NB4 (cell line): ENCODE measurements at regions not wholly inside any gene's neighbourhood (a gene's known extent, or its start where the extent isn't known, plus 50 kb on each side); places are given as distances from the start of the nearest gene placed in this dataset.

ENCODE experiments used
- MYC ChIP-seq: IDR thresholded peaks from 2 replicates; pipeline ENCODE4 v1.6.1; 2011; ENCODE audit warnings: low read depth, low read length
- POLR2A ChIP-seq: IDR thresholded peaks from 2 replicates; pipeline ENCODE4 v1.6.1; 2011; ENCODE audit warnings: mild to moderate bottlenecking; ENCODE audit not compliant: insufficient read length; ENCODE audit errors: extremely low read depth
- TF ChIP-seq, protein P1 (sequence below): IDR thresholded peaks from one replicate; pipeline ENCODE4 v1.5.1; 2012; ENCODE audit warnings: low read depth, low read length
- TF ChIP-seq, protein P2 (sequence below): IDR thresholded peaks from 2 replicates; pipeline ENCODE4 v1.6.1; 2011; ENCODE audit warnings: low read depth, low read length

DNA sequence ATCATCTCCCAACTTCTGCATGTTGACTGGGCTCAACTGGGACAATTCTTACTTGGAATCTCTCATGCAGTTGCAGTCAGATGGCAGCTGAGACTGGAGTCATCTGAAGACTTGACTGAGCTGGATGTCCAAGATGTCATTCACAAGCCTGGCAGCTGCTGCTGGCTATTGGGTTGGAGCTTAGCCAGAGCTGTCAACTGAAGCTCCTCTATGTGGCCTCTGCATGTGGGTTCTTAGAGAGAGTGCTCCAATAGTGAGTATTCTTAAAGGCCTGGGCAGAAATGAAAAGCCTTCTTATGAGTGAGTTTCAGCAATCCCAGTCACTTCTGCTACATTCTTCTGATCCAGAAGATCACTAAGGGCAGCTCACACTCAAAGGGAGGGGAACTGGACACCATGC lies 440.9 kb downstream of the LRIG3 start:
- TF ChIP-seq, protein P1, sequence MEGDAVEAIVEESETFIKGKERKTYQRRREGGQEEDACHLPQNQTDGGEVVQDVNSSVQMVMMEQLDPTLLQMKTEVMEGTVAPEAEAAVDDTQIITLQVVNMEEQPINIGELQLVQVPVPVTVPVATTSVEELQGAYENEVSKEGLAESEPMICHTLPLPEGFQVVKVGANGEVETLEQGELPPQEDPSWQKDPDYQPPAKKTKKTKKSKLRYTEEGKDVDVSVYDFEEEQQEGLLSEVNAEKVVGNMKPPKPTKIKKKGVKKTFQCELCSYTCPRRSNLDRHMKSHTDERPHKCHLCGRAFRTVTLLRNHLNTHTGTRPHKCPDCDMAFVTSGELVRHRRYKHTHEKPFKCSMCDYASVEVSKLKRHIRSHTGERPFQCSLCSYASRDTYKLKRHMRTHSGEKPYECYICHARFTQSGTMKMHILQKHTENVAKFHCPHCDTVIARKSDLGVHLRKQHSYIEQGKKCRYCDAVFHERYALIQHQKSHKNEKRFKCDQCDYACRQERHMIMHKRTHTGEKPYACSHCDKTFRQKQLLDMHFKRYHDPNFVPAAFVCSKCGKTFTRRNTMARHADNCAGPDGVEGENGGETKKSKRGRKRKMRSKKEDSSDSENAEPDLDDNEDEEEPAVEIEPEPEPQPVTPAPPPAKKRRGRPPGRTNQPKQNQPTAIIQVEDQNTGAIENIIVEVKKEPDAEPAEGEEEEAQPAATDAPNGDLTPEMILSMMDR = no peak
- no peak for TF ChIP-seq POLR2A
- TF ChIP-seq, protein P2, sequence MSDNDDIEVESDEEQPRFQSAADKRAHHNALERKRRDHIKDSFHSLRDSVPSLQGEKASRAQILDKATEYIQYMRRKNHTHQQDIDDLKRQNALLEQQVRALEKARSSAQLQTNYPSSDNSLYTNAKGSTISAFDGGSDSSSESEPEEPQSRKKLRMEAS = no peak
- TF ChIP-seq MYC = no peak
